SK-N-SH treated with all-trans-retinoic acid at 6 μM for 48 hours (cell line): ENCODE measurements at regions not wholly inside any gene's neighbourhood (a gene's known extent, or its start where the extent isn't known, plus 50 kb on each side); places are given as distances from the start of the nearest gene placed in this dataset.

Experiments used
- ATAC-seq: fragments of 200-7000 bp; cut with Tn5 transposase; 3 replicates; pipeline ENCODE4 v1.9.1; 2020; ENCODE audit warnings: mild to moderate bottlenecking, moderate library complexity
- ARNTL ChIP-seq: fragments of 450-650 bp; formaldehyde crosslinking; IDR thresholded peaks from 2 replicates; pipeline ENCODE4 v1.5.0; 2020; ENCODE audit warnings: low read depth, mild to moderate bottlenecking, moderate library complexity, borderline replicate concordance
- BACH2 ChIP-seq: fragments of 250-450 bp; sonication (Bioruptor Pico); IDR thresholded peaks from 2 replicates; pipeline ENCODE4 v1.9.0; 2021; ENCODE audit warnings: mild to moderate bottlenecking, borderline replicate concordance
- CREB5 ChIP-seq: fragments of 250-450 bp; sonication (Bioruptor Pico); IDR thresholded peaks from 2 replicates; pipeline ENCODE4 v1.5.1; 2020; ENCODE audit warnings: low read depth, mild to moderate bottlenecking, moderate library complexity
- CSDC2 ChIP-seq: fragments of 250-450 bp; sonication (Bioruptor Pico); IDR thresholded peaks from 2 replicates; pipeline ENCODE4 v1.5.0; 2020; ENCODE audit warnings: mild to moderate bottlenecking, moderate library complexity
- ESRRG ChIP-seq: fragments of 250-450 bp; sonication (Bioruptor Pico); IDR thresholded peaks from 2 replicates; pipeline ENCODE4 v1.6.1; 2021; ENCODE audit warnings: mild to moderate bottlenecking
- GLIS3 ChIP-seq: fragments of 250-450 bp; sonication (Bioruptor Pico); IDR thresholded peaks from 2 replicates; pipeline ENCODE4 v1.5.0; 2020; ENCODE audit warnings: mild to moderate bottlenecking, moderate library complexity
- ISL1 ChIP-seq: fragments of 250-450 bp; sonication (Bioruptor Pico); IDR thresholded peaks from 2 replicates; pipeline ENCODE4 v2.1.2; 2022; ENCODE audit warnings: mild to moderate bottlenecking, moderate library complexity
- OSR1 ChIP-seq: fragments of 250-450 bp; sonication (Bioruptor Pico); IDR thresholded peaks from 2 replicates; pipeline ENCODE4 v1.8.0; 2022; ENCODE audit warnings: moderate library complexity, mild to moderate bottlenecking, inconsistent platforms
- PATZ1 ChIP-seq: fragments of 250-450 bp; sonication (Bioruptor Pico); IDR thresholded peaks from 2 replicates; pipeline ENCODE4 v1.8.0; 2020; ENCODE audit warnings: mild to moderate bottlenecking, moderate library complexity, borderline replicate concordance
- POU6F1 ChIP-seq: fragments of 250-450 bp; sonication (Bioruptor Pico); IDR thresholded peaks from 2 replicates; pipeline ENCODE4 v1.8.0; 2021; ENCODE audit warnings: low read depth, mild to moderate bottlenecking, moderate library complexity, borderline replicate concordance
- PPARA ChIP-seq: fragments of 250-450 bp; sonication (Bioruptor Pico); IDR thresholded peaks from 2 replicates; pipeline ENCODE4 v1.5.0; 2020; ENCODE audit warnings: mild to moderate bottlenecking, borderline replicate concordance
- RARB ChIP-seq: fragments of 250-450 bp; sonication (Bioruptor Pico); IDR thresholded peaks from 2 replicates; pipeline ENCODE4 v1.8.0; 2021; ENCODE audit warnings: mild to moderate bottlenecking, moderate library complexity
- SNAI2 ChIP-seq: fragments of 250-450 bp; sonication (Bioruptor Pico); IDR thresholded peaks from 2 replicates; pipeline ENCODE4 v1.5.0; 2020; ENCODE audit warnings: mild to moderate bottlenecking, moderate library complexity
- TCF4 ChIP-seq: fragments of 250-450 bp; sonication (Bioruptor Pico); IDR thresholded peaks from 2 replicates; pipeline ENCODE4 v1.8.0; 2021; ENCODE audit warnings: mild to moderate bottlenecking, moderate library complexity, borderline replicate concordance
- TOX ChIP-seq: fragments of 250-450 bp; sonication (Bioruptor Pico); IDR thresholded peaks from 2 replicates; pipeline ENCODE4 v1.8.0; 2021; ENCODE audit warnings: mild to moderate bottlenecking, moderate library complexity, borderline replicate concordance
- TSHZ2 ChIP-seq: fragments of 250-450 bp; sonication (Bioruptor Pico); IDR thresholded peaks from 2 replicates; pipeline ENCODE4 v1.5.0; 2020; ENCODE audit warnings: mild to moderate bottlenecking, moderate library complexity
- ZC3H10 ChIP-seq: fragments of 250-450 bp; sonication (Bioruptor Pico); IDR thresholded peaks from 2 replicates; pipeline ENCODE4 v1.5.1; 2021; ENCODE audit warnings: mild to moderate bottlenecking, moderate library complexity
- ZFP3 ChIP-seq: fragments of 250-450 bp; sonication (Bioruptor Pico); IDR thresholded peaks from 2 replicates; pipeline ENCODE4 v1.5.0; 2020; ENCODE audit warnings: mild to moderate bottlenecking, moderate library complexity
- ZFP30 ChIP-seq: fragments of 450-650 bp; formaldehyde crosslinking; IDR thresholded peaks from 2 replicates; pipeline ENCODE4 v1.5.0; 2022; ENCODE audit warnings: mild to moderate bottlenecking, moderate library complexity
- ZNF565 ChIP-seq: fragments of 450-650 bp; formaldehyde crosslinking; conservative IDR thresholded peaks from 2 replicates; pipeline ENCODE4 v1.5.0; 2020; ENCODE audit warnings: low read depth, mild to moderate bottlenecking, moderate library complexity
- ZNF70 ChIP-seq: fragments of 450-650 bp; formaldehyde crosslinking; IDR thresholded peaks from 2 replicates; pipeline ENCODE4 v1.5.0; 2020; ENCODE audit warnings: mild to moderate bottlenecking, moderate library complexity

- no peak for ATAC-seq
- TF ChIP-seq ZNF70 (CRISPR knock-in tag), result no peak
- no peak for TF ChIP-seq SNAI2 (CRISPR knock-in tag)
- TF ChIP-seq CSDC2 (CRISPR knock-in tag), result no peak
- no peak for TF ChIP-seq PATZ1 (CRISPR knock-in tag)
- no peak for TF ChIP-seq RARB (CRISPR knock-in tag)
- TF ChIP-seq BACH2 (CRISPR knock-in tag), result no peak
- TF ChIP-seq TCF4 (CRISPR knock-in tag), result no peak
- TF ChIP-seq PPARA (CRISPR knock-in tag), result no peak
- TF ChIP-seq, all 23 proteins: peak for 0
Observed at GRCh38 chr14:34369648-34370030, 92.4 kb downstream of the SPTSSA start.

GRCh38 chr14:34368971-34369647, 92.9 kb downstream of the SPTSSA start:
- TF ChIP-seq CSDC2 (CRISPR knock-in tag), result no peak
- no peak for TF ChIP-seq ZC3H10 (CRISPR knock-in tag)
- TF ChIP-seq PATZ1 (CRISPR knock-in tag), result no peak
- TF ChIP-seq ZNF565, result no peak
- no peak for TF ChIP-seq TOX (CRISPR knock-in tag)
- no peak for TF ChIP-seq TSHZ2 (CRISPR knock-in tag)
- no peak for TF ChIP-seq BACH2 (CRISPR knock-in tag)
- TF ChIP-seq ZFP3, result no peak
- TF ChIP-seq ISL1, result no peak
- no peak for TF ChIP-seq GLIS3 (CRISPR knock-in tag)
- no peak for TF ChIP-seq OSR1 (CRISPR knock-in tag)
- no peak for TF ChIP-seq ESRRG (CRISPR knock-in tag)
- TF ChIP-seq CREB5 (CRISPR knock-in tag), result no peak
- TF ChIP-seq ZNF70 (CRISPR knock-in tag), result no peak
- TF ChIP-seq ZFP30, result no peak
- no peak for TF ChIP-seq TCF4 (CRISPR knock-in tag)
- no peak for TF ChIP-seq POU6F1
- TF ChIP-seq ARNTL (CRISPR knock-in tag), result no peak
- ATAC-seq, result no peak
